ENCODE measurements at regions not wholly inside any gene's neighbourhood (a gene's known extent, or its start where the extent isn't known, plus 50 kb on each side); places are given as distances from the start of the nearest gene placed in this dataset.
"Not testable (repeated sequence)": the region's sequence is repeated elsewhere in the genome, so short reads cannot be mapped to it uniquely, and the experiment has no call there.

- peak; percentile 52 for DNase-seq
These were observed 117.0 kb downstream of the ERMARD start for GRCh38 chr6:169868458-169868857.

GRCh38 chr6:169867751-169868191, 116.3 kb downstream of the ERMARD start:
- DNase-seq: no peak

DNA sequence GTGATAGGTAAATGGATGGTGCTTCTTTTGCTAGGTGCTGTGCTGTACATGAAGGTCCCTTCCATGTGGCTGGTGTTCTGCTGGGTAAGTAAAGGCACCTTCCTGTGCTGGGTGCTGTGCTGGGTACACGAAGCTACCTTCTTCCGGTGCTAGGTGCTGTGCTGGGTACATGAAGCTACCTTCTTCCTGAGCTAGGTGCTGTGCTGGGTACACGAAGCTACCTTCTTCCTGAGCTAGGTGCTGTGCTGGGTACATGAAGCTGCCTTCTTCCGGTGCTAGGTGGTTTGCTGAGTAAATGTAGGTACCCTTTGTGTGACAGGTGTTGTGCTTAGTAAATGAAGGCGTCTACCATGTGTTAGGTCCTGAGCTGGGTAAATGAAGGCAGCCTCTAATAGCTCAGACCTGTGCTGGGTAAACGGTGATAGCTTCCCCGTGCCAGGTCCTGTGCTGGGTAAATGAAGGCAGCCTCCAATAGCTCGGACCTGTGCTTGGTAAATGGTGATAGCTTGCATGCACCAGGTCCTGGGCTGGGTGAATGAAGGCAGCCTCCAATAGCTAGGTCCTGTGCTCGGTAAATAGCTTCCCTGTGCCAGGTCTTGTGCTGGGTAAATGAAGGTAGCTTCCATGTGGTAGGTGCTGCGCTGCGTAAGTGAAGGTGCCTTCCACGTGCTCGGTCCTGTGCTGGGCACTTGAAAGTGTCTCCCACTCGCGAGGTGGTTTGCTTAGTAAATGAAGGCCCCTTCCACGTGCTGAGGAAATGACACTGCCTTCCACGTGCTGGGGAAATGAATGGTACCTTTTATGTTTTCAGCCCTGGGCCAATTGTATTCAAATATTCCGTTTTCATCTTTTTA, 115.5 kb downstream of the ERMARD start:
- DNase-seq: no peak

DNA sequence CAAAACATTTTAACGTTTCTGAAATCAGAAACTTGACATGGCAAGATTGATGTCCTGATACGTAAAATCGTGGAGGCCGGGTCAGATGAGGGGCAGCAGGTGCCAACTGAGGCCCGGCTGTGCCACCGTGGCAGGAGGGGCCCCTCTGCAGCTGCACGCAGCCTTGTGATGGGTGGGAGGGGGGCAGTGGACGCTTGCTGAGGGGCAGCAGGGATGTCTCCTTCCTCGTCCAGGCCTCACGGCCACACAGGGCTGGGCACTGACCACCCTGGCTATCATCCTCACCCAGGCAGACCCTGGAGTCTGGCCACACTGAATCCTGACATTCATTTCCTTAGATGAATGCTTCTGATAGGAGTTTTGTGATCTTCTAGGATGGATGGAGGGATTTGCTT, 114.7 kb downstream of the ERMARD start:
- no peak for DNase-seq

GRCh38 chr6:169865346-169866139, 114.1 kb downstream of the ERMARD start:
- no peak for DNase-seq

- DNase-seq: no peak
These were observed 113.0 kb downstream of the ERMARD start for GRCh38 chr6:169864148-169865020.

GRCh38 chr6:169863710-169864109, 112.3 kb downstream of the ERMARD start:
- DNase-seq: no peak

DNA sequence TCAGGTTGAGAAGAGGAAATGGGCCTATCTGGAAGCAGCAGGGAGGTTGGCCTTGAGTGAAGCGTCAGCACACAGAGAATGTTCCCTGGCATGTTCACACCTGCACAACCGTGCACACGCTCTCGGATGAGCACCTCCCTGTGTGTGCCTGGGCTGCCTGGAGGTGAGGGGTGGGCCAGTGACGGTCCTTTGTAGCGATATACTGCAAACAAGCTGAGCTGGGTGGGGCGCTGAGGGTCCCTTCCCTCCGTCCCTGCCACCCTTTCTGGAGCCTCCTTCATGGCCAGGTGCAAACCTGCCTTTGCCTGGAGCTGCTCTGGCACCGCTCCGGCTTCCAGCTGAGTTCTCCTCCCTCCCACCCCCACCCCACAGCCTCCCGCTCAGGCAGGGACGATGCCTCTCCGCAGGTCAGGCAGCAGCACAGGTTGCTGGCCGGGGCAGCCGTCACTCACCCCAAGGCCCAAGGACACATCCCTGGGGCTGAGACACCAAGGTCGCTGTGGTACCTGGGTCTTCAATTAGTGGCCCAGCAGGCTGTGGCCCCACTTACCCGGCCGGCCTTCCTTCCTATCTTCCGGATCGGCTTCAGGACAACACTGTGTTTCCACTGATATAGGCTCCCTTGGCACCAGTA, 111.6 kb downstream of the ERMARD start:
- no peak for DNase-seq

DNA sequence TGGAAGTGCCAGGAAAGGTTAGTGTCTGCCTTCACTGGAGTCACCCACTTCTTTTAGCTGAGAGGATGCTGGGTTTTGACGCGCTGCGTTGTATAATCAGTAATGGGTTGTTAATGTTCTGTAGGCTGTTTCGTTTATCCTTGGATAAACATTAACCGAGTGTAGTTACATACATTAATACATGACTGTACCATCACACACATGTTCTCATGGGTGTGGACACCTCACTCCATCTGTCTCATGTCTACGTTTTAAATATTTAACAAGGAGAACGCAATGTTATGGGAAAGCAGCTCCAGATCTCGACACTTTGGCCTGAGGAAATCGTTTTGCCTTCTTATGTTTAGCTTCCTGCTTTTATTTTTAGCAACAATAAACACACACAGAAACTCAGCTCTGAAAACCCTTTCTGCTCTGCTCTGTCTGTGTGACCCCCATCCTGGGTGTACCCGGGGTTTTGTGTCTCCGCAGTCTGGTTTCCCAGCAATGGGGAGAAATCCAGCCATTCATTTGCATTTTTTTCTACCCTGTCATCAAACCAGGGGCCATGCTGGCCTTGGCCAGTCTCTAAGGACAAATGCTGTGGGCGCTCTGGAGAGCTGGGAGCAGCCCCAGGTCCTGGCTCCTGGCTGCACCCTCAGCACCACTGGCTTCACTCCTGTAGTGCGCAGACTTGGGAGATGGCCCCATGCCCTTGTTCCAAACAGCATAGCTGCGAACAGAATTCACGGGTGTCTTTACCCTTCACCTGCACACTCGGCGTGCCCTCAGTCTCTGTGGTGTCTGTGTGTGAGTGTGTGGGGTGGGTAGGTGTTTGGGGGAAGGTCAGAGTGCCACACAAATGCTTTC, 110.8 kb downstream of the ERMARD start:
- DNase-seq: no peak

- DNase-seq: no peak
These were observed 110.1 kb downstream of the ERMARD start for GRCh38 chr6:169861431-169862042.

DNA sequence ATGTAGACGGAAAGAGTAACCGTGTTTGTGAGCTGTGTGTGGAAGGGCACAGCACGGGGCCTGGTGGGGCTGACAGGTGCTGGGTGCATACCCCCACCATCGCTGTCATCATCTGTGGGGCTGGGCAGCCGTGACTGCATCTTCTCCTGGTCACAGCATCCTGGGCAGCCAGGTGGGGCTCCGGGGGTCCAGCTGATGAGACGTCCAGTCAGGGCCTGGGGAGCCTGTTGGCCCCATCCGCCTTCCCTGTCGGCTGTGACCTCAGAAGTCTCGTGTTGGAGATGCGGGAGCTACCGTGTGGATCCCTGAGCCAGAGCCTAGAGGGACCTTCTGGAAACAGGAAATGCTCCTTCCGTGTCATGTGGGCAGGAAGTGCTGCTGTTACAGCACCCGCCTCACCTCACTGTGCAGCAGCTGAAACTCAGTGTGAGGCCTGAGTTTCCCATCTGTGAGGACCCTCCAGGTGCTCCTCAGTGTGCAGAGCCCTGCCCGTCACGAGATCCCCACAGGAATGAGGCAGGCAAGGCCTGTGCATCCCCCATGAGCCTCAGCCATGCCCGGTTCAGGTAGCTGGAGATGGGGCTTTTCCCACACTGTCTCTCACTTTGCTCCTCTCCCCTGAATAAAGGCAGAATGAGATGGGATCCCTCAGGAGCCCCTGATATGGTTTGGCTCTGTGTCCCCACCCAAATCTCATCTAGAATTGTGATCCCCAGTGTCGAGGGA, 108.7 kb downstream of the ERMARD start:
- no peak for DNase-seq

- no peak for DNase-seq
These were observed 108.1 kb downstream of the ERMARD start for GRCh38 chr6:169859401-169859977.

DNA sequence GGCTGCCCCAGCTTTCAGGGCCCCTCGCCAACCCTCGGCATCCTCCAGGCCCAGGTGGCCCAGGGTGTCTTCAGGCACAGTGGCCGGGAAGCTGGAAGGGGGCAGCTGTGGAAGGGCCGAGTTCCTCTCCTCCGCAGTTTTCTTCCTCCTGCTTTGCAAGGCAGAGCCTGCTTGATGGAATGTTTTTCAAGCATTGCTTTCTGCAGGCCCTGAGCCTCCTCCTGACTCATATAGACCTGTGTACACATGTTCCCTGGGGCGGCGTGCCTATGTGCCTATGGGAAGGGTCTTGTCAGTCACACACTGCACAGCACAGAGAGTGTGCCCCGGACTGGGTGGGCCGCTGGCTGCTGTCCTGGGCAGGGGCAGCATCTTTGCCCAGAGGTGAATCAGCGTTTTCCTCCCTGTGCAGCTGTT, 107.5 kb downstream of the ERMARD start:
- no peak for DNase-seq

- no peak for DNase-seq
These were observed 107.0 kb downstream of the ERMARD start for GRCh38 chr6:169858293-169858934.

- DNase-seq: no peak
These were observed 106.2 kb downstream of the ERMARD start for GRCh38 chr6:169857343-169858292.

- DNase-seq: not testable (repeated sequence)
These were observed 105.3 kb downstream of the ERMARD start for GRCh38 chr6:169856442-169857342.

DNA sequence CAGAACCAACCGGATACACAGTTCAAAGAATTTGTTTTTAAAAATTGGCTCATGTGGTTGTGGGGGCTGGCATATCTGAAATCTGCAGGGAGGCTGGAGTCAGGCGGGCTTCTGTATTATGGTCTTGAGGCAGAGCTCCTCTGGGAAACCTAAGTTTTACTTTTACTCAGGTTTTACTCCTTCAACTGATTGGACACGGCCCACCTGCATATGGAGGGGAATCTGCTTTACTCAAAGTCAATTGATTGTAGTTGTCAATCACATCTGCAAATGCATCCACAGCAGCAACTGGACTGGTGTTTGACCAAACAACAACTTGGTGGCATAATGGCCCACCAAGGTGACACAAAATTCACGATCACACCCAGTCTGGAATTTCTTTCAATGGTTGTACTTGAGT, 103.4 kb downstream of the ERMARD start:
- DNase-seq: no peak

Measured in stimulated activated CD4-positive, alpha-beta T cell treated with anti-CD3 and anti-CD28 coated beads, Interleukin-15, amount 100 ng/mL, for 24 hours (primary cell).